Tongue (tissue), 1 donor: ENCODE measurements at regions not wholly inside any gene's neighbourhood (a gene's known extent, or its start where the extent isn't known, plus 50 kb on each side); places are given as distances from the start of the nearest gene placed in this dataset.
"Not testable (repeated sequence)": the region's sequence is repeated elsewhere in the genome, so short reads cannot be mapped to it uniquely, and the experiment has no call there.

Source experiments
- DNase-seq: peaks from one replicate; pipeline ENCODE4 v3.0.0-alpha.2; 2015

GRCh38 chr20:51958099-51959065, 156.1 kb upstream of the SALL4 start:
- no peak for DNase-seq

GRCh38 chr20:51955756-51956155, 153.4 kb upstream of the SALL4 start:
- DNase-seq: no peak

- no peak for DNase-seq
These were observed 151.5 kb upstream of the SALL4 start for GRCh38 chr20:51953731-51954340.

- no peak for DNase-seq
These were observed 148.6 kb upstream of the SALL4 start for GRCh38 chr20:51950926-51951325.

GRCh38 chr20:51946586-51946985, 144.3 kb upstream of the SALL4 start:
- DNase-seq: no peak

GRCh38 chr20:51945881-51946280, 143.6 kb upstream of the SALL4 start:
- no peak for DNase-seq

GRCh38 chr20:51945177-51945576, 142.9 kb upstream of the SALL4 start:
- DNase-seq: no peak

- no peak for DNase-seq
These were observed 141.4 kb upstream of the SALL4 start for GRCh38 chr20:51943761-51944160.

- DNase-seq: not testable (repeated sequence)
These were observed 141.0 kb upstream of the SALL4 start for GRCh38 chr20:51943326-51943725.

- no peak for DNase-seq
These were observed 139.2 kb upstream of the SALL4 start for GRCh38 chr20:51941503-51941902.

- DNase-seq: no peak
These were observed 136.9 kb upstream of the SALL4 start for GRCh38 chr20:51939259-51939585.

GRCh38 chr20:51938559-51939258, 136.4 kb upstream of the SALL4 start:
- no peak for DNase-seq

GRCh38 chr20:51937779-51938178, 135.5 kb upstream of the SALL4 start:
- no peak for DNase-seq

- DNase-seq: no peak
These were observed 134.1 kb upstream of the SALL4 start for GRCh38 chr20:51936377-51936776.

GRCh38 chr20:51935003-51935358, 132.7 kb upstream of the SALL4 start:
- no peak for DNase-seq

- DNase-seq: no peak
These were observed 132.1 kb upstream of the SALL4 start for GRCh38 chr20:51934301-51935002.

- DNase-seq: no peak
These were observed 129.1 kb upstream of the SALL4 start for GRCh38 chr20:51931371-51931781.

GRCh38 chr20:51930775-51931174, 128.5 kb upstream of the SALL4 start:
- DNase-seq: no peak

- no peak for DNase-seq
These were observed 126.6 kb upstream of the SALL4 start for GRCh38 chr20:51928931-51929330.

GRCh38 chr20:51927970-51928369, 125.6 kb upstream of the SALL4 start:
- DNase-seq: not testable (repeated sequence)

GRCh38 chr20:51926670-51927305, 124.5 kb upstream of the SALL4 start:
- no peak for DNase-seq

GRCh38 chr20:51924509-51924908, 122.2 kb upstream of the SALL4 start:
- DNase-seq: no peak
